ENCODE measurements at regions not wholly inside any gene's neighbourhood (a gene's known extent, or its start where the extent isn't known, plus 50 kb on each side); places are given as distances from the start of the nearest gene placed in this dataset.

GRCh38 chr15:37586976-37587375 is 347.5 kb upstream of the TMCO5A start:
- peaks cover 5% of the 10 kb centered on the region for H3K27me3 Mint-ChIP-seq (ENCODE audit: unreplicated experiment)
- no peaks in the 10 kb centered on the region for H3K9me3 Mint-ChIP-seq (ENCODE audit: unreplicated experiment)
- H3K36me3 Mint-ChIP-seq (ENCODE audit: unreplicated experiment), result no peaks in the 10 kb centered on the region
- TF ChIP-seq CTCF (IDR thresholded peaks at IDR 0.05), result no peak
- no peak overlapping the region for H3K27ac Mint-ChIP-seq (ENCODE audit: unreplicated experiment)
- no peaks in the 10 kb centered on the region for H3K4me1 Mint-ChIP-seq (ENCODE audit: unreplicated experiment)
- no peak for DNase-seq (ENCODE audit: extremely low spot score, unreplicated experiment)
- no peak overlapping the region for H3K4me3 Mint-ChIP-seq (ENCODE audit: unreplicated experiment)

- Mint-ChIP-seq H3K4me1 (ENCODE audit: unreplicated experiment) (no peaks in the 10 kb centered on the region), H3K4me3 (ENCODE audit: unreplicated experiment) (no peak overlapping the region), H3K9me3 (ENCODE audit: unreplicated experiment) (no peaks in the 10 kb centered on the region), H3K36me3 (ENCODE audit: unreplicated experiment) (no peaks in the 10 kb centered on the region), H3K27me3 (ENCODE audit: unreplicated experiment) (peaks cover 30% of the 10 kb centered on the region), H3K27ac (ENCODE audit: unreplicated experiment) (no peak overlapping the region)
- DNase-seq (ENCODE audit: extremely low spot score, unreplicated experiment), result no peak
- TF ChIP-seq CTCF (IDR thresholded peaks at IDR 0.05), result no peak
Measured at GRCh38 chr15:37594417-37594816, 340.0 kb upstream of the TMCO5A start.

GRCh38 chr15:37595426-37595970 is 338.9 kb upstream of the TMCO5A start:
- H3K4me3 Mint-ChIP-seq (ENCODE audit: unreplicated experiment), result no peak overlapping the region
- no peaks in the 10 kb centered on the region for H3K4me1 Mint-ChIP-seq (ENCODE audit: unreplicated experiment)
- no peaks in the 10 kb centered on the region for H3K36me3 Mint-ChIP-seq (ENCODE audit: unreplicated experiment)
- no peak for DNase-seq (ENCODE audit: extremely low spot score, unreplicated experiment)
- peaks cover 33% of the 10 kb centered on the region for H3K27me3 Mint-ChIP-seq (ENCODE audit: unreplicated experiment)
- no peak overlapping the region for H3K27ac Mint-ChIP-seq (ENCODE audit: unreplicated experiment)
- no peaks in the 10 kb centered on the region for H3K9me3 Mint-ChIP-seq (ENCODE audit: unreplicated experiment)
- TF ChIP-seq CTCF (IDR thresholded peaks at IDR 0.05), result no peak

GRCh38 chr15:37599156-37599555 is 335.3 kb upstream of the TMCO5A start:
- no peaks in the 10 kb centered on the region for H3K36me3 Mint-ChIP-seq (ENCODE audit: unreplicated experiment)
- H3K9me3 Mint-ChIP-seq (ENCODE audit: unreplicated experiment), result no peaks in the 10 kb centered on the region
- H3K4me3 Mint-ChIP-seq (ENCODE audit: unreplicated experiment), result no peak overlapping the region
- H3K27me3 Mint-ChIP-seq (ENCODE audit: unreplicated experiment), result peaks cover 32% of the 10 kb centered on the region
- no peak for DNase-seq (ENCODE audit: extremely low spot score, unreplicated experiment)
- no peaks in the 10 kb centered on the region for H3K4me1 Mint-ChIP-seq (ENCODE audit: unreplicated experiment)
- no peak overlapping the region for H3K27ac Mint-ChIP-seq (ENCODE audit: unreplicated experiment)
- no peak for TF ChIP-seq CTCF (IDR thresholded peaks at IDR 0.05)

- H3K9me3 Mint-ChIP-seq (ENCODE audit: unreplicated experiment), result no peaks in the 10 kb centered on the region
- no peak overlapping the region for H3K4me3 Mint-ChIP-seq (ENCODE audit: unreplicated experiment)
- H3K4me1 Mint-ChIP-seq (ENCODE audit: unreplicated experiment), result no peaks in the 10 kb centered on the region
- DNase-seq (ENCODE audit: extremely low spot score, unreplicated experiment), result no peak
- no peaks in the 10 kb centered on the region for H3K36me3 Mint-ChIP-seq (ENCODE audit: unreplicated experiment)
- no peak overlapping the region for H3K27ac Mint-ChIP-seq (ENCODE audit: unreplicated experiment)
- H3K27me3 Mint-ChIP-seq (ENCODE audit: unreplicated experiment), result peaks cover 8% of the 10 kb centered on the region
- no peak for TF ChIP-seq CTCF (IDR thresholded peaks at IDR 0.05)
Measured at GRCh38 chr15:37616215-37616614, 318.2 kb upstream of the TMCO5A start.

Measured in osteocyte (in vitro differentiated cells).